ENCODE measurements at regions not wholly inside any gene's neighbourhood (a gene's known extent, or its start where the extent isn't known, plus 50 kb on each side); places are given as distances from the start of the nearest gene placed in this dataset.
"Not testable (repeated sequence)": the region's sequence is repeated elsewhere in the genome, so short reads cannot be mapped to it uniquely, and the experiment has no call there.

DNA sequence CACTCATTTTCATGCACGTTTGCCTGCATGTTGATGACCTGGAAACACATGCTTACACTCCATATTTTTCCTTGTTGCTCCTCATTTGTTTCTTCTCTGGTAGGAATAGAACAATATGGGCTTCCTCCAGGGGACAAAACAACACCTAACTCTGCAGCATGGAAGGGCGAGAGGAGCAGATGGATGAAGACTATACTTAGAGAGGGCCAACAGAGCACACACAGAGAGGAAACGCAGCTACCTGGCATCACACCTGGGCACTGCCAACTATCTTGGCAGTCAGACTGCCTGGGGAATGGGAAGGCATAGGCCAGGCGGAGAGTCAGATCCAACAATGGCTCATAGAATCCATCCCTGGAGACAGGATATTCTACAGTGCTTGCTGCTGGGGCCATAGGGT, 290.9 kb downstream of the CD83 start:
- no peak for DNase-seq

DNA sequence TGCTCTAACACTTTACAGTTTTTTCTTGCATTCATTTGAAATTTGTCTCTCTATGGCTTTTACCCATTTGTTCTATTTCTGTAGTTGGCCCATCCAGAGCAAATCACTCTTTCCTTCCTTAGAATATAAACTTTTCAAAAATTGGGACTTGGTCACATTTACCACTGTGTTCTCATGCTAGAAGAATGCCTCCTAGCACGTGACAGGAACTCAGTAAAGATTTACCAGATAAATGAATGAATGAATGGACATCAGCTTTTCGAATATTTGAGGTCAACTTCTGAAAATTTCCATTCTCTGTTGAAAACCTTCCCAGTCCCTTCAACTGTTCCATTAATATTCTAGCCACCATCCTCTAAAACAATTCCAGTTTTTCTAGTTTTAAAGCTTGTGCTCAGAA, 294.5 kb downstream of the CD83 start:
- no peak for DNase-seq

DNA sequence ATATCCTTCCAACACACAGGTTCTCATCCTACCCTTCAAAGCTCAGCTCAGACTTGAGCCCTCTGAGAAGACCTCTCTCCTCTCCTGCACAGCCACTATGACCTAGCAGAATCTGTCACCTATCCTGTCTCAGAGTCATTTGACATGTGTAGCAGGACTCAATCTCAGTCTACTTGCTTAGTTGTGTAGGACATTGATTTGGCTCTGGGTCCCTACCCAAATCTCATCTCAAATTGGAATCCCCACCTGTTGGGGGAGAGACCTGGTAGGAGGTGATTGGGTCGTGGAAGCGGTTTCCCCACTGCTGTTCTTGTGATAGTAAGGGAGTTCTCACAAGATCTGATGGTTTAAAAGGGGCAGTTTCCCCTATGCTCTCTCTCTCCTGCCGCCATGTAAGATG, 297.9 kb downstream of the CD83 start:
- no peak for DNase-seq

DNA sequence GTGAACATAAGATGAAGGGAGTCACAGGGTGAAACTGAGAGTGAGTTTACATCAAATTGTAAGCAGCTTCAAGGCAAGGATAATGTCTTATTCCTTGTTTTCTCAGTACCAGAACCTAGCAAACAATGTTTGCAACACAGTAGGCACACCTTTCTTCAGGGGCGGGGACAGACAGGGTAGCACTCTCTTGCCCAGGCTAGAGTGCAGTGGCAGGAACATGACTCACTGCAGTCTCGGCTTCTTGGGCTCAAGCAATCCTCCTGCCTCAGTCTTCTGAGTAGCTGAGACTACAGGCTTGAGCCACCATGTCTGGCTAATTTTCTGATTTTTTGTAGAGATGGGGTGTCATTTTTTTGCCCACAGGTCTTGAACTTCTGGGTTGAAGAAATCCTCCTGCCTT, 299.8 kb downstream of the CD83 start:
- DNase-seq: no peak

DNA sequence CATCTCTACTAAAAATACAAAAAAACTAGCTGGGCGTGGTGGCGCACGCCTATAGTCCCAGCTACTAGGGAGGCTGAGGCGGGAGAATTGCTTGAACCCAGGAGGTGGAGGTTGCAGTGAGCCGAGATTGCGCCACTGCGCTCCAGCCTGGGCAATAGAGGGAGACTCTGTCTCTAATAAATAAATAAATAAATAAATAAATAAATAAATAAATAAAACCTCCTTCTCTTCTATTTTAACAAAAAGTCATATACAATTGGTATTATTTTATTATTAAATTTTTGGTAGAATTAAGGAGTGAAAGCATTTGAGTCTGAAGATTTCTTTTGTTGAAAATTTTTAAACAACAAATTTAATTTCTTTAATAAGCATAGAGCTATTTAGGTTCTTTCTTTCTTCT, 301.7 kb downstream of the CD83 start:
- not testable (repeated sequence) for DNase-seq

DNA sequence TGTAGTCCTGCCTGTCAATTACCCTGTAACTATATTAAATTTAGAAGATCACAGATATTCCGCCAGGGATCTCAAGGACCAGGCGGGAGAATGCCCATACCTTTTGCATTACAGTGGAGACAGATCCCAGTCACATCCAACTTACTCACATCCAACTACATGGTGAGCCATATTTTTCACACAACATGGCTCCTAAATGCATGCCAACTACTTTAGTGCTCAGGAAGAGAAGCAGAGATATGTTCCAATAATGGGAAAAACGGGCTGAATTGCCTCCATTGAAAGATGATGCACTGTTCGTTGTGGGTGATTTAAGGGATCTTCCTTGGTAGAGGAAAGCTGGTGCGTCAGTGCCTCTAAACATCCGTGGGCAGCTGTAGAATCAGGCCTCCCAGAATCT, 304.5 kb downstream of the CD83 start:
- no peak for DNase-seq

DNA sequence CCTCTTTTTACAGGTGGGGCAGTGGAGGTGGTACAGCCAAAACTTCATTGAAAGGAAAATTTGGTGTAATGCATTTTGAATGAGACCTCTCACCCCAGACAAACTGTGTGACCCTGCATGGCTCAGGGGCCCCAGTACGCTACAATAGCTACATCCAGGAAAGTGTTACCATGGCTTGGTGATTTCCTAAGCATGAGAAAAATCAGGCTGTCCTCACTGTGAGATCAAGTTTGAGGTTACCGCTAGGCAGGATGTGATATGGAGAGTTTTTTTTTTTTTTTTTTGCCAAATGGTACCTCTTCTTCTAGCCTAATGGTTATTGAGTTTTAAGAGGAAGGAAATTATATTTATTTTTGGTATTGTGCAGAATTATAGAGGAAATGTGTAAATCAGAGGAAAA, 305.3 kb downstream of the CD83 start:
- no peak for DNase-seq

DNA sequence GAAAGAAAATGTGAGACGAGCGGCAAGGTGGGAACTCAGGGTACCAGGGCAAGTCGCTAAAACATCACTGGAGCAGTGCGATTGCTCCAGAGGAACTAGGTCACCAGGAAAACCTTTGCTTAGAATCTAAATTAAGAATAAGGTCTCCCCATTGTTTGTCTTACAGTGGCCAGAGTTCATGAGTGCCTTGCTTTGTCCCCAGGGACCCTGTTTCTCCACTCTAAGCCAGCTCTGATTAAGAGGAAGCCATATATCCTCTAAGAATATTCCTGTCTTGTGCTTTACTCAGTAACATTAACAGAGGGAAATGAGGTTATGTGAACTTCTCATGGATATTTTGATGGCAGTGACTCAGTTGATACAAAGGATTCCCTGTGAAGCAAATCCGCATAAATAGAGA, 305.8 kb downstream of the CD83 start:
- DNase-seq: peak; percentile 19

DNA sequence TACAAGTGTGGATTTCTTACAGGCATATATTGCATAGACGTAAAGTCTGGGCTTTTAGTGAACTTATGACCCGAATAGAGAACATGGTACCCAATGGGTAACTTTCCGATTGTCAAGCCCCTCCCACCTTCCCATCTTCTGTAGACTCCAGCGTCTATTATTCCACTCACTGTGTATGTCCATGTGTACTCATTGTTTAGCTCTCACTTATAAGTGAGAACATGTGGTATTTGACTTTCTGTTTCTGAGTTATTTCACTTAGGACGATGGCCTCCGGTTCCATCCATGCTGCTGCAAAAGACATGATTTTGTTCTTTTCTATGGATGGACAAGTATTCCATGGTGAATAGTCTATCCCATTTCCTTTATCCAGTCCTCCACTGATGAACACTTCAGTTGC, 306.4 kb downstream of the CD83 start:
- no peak for DNase-seq

DNA sequence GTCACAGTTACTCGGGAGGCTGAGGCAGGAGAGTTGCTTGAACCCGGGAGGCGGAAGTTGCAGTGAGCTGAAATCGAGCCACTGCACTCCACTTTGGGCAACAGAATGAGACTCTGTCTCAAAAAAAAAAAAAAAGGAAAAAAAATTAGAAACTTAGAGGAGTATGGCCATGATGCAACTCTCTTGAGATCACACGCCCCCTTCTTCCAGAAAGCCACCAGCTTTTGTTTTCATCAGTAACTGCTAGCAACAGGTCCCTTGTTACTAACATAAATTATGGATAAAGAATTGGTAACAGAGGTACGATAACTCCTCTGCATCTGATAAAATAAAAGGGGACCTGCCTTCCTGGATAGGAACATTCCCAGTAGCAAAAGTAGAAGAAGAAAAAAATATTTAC, 308.2 kb downstream of the CD83 start:
- no peak for DNase-seq

DNA sequence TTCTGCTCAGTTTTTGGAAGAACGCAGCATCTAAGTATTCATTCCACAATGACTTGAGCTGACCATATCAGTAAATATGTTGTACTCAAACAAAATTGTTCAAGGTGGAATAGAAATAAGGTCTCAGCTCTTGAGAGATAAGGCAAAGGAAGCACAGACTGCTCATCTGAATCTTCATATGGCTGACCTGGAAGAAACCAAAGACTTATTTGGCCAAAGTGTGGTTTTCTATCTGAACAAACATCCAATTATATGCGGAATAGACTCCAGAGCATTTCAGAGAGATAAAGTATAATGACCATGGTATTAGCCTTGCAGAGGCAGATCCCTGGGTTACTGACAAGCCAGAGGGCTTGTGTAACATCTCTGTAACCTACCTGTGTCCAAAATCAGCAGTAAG, 308.7 kb downstream of the CD83 start:
- no peak for DNase-seq

DNA sequence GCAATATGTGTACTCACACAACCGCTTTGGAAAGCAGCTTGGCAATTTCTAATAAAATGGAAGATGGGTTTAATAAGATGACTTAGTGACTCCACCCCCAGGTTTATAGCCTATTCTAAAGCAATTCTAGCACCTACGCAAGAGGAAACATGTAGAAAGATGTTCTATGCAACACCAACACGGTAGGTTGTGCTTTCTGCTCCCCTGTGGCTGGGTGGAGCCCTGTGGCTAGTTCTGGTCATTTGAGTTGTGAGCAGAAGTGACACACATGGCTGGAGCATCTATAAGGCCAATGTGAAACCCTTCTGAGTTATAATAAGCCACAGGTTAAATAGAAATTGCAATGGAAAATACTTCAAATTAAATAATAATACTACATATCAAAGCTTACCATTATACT, 310.7 kb downstream of the CD83 start:
- no peak for DNase-seq

DNA sequence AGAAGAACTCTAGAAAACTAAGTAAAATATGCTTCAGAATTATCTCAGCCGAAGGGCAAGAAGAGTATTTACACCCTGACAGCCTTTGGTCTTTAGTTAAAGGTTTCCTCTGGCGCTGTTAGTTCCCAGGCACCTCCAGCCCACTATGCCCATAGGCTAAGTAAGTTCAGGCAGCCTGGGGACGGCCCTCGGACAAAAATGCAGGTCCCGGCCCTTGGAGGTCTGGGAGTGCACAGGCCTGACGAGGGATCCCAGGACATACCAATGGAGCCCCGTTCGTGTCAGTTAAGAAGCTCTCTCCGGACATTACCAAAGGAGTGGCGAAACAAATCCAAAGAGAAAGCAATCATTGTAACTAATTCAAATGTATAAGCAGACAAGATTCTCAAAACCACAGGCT, 311.8 kb downstream of the CD83 start:
- DNase-seq: no peak

DNA sequence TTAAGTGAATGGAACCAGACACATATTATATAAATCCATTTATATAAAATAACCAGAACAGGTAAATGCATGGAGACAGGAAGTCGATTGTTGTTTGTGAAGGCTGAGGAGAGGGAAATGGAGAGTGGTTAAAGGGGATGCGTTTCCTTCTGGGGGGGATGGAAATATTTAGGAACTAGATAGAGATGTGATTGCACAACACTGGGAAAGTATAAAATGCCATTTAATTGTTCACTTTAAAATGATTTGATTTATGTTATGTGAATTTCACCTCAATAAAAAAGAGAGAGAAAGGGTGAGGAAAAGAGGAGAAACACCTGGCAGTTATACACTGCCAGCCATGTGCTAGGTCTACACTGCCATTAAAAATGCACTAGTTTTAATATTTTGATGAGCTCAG, 312.6 kb downstream of the CD83 start:
- DNase-seq: no peak

DNA sequence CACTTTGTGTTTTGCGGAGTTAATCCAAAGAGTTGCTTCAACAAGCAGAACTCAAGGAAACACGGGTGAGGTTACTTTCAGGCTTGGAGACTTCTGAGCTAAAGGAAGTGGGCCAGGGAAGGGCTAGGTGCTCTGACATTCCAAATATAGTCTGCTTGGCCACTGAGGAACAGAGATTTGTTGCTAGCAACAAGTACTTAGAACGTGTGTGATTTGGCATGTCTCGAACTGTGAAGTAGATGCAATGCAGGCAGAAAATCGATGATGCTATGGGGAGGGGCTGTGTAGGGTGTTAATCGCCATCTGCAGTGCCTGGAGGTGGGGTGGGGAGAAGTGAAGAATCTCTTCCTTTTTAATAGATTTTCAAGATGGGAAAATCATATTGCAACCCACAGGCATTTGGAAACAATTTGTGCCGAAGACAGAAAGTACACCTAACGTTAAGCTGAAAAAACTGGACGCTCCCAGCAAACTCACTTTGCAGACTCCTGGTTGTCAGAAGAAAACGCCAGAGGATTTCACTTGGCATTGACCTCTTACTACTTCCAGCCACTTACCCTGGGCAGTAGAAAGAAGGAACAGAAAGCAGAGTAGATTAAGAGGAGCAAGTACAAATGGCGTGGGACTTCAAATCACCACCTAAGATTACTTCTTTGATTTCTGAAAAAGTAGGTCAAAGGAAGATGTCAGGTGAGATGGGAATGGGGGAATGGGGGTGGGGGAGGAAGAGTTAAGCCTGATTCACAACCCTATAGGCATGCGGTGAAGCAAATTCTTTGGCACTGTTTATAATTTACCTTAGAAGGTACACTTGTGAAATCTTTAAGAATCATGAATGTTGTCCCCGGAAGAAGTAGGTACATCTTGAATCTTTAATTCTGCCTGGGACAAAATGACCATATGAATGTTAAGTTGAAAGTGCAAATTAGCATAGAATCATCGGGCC, 314.1 kb downstream of the CD83 start:
- no peak for DNase-seq

DNA sequence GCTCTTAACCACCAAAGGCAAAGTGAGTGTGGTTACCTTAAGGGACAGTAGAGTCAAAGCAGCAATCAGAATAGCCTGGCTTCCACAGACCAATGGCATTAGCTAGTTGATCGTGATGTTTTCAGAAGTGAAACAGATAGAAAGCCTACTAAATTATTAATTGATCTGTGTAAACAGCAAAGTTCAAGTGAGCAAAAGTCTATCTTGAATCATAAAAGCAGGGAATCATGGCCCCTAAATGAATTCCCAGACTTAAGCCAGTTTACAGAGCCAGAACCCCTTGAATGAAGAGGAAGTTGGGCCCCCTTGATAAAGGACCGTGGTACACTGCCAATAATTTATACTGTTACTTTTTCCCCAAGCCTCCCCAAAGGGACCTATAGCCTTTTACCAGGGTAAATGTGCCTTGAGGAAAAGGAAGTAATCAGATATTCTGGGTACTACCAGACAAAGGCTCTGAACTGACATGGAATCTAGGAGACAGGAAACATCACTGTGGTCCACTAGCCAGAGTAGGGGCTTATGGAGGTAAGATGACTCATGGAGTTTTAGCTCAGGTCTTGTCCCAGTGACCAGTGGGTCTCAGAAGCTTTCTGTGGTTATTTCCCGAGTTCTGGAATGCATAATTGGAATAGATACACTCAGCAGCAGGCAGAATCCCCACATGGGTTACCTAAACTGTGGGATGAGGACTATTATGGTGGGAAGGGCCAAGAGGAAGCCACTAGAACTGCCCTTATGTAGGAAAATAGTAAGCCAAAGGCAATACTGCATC, 317.5 kb downstream of the CD83 start:
- peak; percentile 47 for DNase-seq

DNA sequence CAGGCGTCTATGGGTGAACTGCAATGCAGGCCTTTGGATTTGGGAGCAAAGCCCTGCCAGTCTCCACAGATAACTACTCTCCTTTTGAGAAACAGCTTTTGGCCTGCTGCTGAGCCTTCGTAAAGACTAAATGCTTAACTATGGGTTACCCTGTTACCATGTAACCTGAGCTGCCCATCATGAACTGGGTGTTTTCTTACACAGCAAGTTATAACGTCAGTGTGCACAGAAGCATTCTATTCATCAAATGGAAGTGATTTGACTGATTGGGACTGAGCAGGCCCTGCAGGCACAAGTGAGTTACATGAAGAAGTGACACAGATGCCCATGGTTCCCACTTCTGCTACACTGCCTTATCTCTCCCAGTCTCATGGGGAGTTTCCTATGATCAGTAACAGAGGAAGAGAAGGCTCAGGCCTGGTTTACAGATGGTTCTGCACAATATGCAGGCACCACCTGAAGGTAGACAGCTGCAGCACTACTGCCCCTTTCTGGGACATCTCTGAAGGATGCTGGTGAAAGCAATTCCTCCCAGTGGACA, 319.1 kb downstream of the CD83 start:
- DNase-seq: no peak

DNA sequence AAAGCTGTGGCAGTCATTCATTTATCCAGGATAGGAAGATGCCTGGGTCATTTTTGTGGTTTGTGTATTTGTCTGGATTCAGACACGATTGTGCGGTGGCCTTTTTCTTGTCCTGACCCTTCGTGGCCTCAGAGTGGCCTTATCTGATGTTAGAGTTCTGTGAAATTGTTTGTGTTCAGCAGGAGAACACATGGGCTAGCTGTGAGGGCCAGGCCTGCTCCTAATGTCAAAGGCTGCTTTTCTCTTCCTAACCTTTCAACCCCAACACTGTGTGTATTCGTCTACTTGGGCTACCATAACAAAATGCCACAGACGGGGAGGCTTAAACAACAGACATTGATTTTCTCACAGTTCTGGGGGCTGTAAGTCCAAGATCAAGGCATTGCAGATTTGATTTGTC, 321.8 kb downstream of the CD83 start:
- DNase-seq: no peak

DNA sequence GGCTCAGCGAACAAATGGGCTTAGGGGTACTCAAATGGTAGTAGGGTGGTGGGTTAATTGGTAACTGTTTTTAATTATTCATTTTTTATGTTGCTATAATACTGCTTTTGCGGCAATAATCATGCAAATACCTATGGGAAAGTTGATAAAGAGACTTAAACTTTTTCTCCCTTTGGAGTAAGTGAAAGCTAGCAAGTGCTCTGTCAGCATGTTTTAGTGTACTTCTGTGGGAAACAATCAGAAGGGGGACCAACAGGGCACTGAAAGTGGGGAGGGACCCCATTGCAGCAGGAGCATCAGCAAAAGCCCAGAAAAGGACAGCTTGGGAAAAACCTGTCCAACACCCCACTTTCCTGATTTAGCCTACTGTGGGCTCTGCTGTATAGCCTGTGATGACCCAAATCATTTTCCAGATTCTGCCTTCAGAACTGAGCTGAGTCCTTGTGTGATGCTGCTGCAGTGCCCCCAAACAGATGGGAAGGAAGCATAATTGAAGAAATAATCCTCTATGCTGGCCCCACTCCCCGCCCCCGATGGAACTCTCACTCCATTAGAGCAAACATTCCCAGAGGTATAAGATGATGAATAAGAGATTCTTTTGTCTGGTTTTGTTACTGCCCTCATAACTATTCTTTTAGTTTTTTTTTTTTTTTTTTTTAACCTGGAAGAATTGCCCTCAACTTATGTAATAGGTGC, 322.8 kb downstream of the CD83 start:
- peak; percentile 56 for DNase-seq

DNA sequence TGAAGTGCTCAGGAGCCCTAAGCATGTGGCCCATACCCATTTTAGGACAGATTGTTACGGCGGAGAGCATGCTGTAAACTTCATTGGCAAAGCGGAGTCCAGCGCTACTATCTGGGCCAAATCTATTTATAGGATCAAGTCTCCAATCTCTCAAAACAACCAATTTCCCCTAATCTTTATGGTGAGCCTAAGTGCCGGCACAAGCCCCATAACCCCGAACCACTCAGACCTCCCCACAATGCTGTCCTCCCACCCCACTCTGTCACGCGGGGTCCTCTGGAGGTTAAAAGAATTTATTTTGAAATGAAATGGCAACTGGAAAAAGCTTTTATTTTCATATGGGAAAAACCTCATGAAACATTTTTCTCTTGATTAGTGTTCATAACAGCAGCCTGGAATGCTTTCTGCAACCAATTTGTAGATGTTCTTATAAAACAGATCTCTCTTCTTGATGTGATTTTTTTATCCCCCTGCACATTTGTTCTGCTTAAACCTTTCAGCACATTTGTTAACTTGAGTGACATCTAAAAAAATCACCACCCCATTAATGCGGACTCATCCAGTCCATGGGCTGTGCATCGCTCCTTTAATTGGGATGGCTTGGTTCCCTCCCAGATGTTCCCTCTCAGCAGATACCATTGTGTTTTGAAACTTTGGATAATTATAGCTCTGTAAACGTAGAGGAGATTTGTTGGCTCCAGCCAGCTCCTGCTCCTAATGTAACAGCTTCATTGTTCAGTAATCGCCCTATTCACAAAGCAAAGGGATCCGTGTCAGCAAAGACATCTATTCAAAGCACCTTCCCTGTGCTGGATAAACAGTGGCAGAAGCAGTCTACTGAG, 323.6 kb downstream of the CD83 start:
- DNase-seq: peak; percentile 65

DNA sequence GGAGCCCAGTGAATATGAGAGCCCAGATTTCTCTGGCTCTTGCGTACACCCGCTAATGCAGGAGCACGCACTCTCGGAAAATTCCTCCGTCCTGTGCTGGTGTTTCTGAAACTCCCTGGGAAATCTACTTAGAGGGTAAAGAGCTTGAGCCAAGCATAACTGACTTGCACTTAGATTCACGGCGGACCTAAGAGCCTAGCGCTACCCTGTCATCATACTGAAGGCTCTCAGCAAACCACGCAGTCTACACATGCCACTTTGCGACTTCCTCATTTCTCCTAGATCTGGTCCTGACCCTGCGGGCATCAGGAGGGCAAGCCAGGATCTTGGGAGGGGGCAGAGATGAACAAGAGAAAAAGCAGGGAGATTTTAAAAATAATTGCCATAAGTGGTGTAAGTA, 324.7 kb downstream of the CD83 start:
- DNase-seq: no peak

DNA sequence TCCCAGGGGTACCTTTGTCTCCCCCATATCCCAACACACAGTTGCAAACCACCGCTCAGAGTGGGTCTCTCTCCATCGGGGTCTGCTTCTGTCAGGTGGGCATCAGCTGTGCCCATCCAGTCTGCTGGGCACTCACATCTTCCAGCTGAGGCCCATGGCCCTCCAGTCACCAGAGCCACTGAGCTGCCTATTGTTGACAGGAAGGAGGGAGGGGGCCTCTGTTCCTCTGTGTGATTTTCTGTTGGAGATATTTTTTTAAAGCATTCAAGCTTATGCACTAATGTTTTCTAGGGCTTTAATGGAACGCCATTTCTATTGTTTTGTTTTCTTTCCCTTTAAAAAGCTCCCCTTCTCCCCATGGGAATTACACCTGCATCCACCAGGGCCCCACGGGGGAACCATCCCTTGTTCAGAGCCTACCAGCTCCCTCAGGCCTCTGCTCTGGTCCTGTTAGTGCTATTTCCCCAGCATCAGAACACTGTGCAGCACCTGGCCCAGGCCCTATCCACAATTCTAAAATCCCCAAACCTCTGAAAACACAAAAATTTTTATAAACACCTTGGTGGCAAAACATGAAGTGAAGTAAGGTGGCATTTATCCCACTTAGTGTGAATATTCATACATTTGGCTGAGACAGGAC, 326.2 kb downstream of the CD83 start:
- DNase-seq: no peak

All from fibroblast of skin of right quadriceps (primary cell).